GM18951 (cell line): ENCODE measurements at regions not wholly inside any gene's neighbourhood (a gene's known extent, or its start where the extent isn't known, plus 50 kb on each side); places are given as distances from the start of the nearest gene placed in this dataset.
"Not testable (repeated sequence)": the region's sequence is repeated elsewhere in the genome, so short reads cannot be mapped to it uniquely, and the experiment has no call there.

Source experiments
- POLR2A ChIP-seq: IDR thresholded peaks from 4 replicates; pipeline ENCODE4 v1.6.1; 2011; ENCODE audit warnings: mild to moderate bottlenecking; ENCODE audit not compliant: insufficient read length, insufficient read depth; ENCODE audit errors: extremely low read depth
- in situ Hi-C: fragments of 300-500 bp; cut with MboI; formaldehyde crosslinking; loops from one replicate; pipeline ENCODE4 v1.12.0; 2022; ENCODE audit warnings: low sequenced_read_pairs, mixed read lengths, inconsistent platforms; ENCODE audit not compliant: unreplicated experiment

GRCh38 chr5:152717393-152717792, 312.3 kb upstream of the NMUR2 start:
- TF ChIP-seq POLR2A: no peak
- in situ Hi-C loops: no loop called here

DNA sequence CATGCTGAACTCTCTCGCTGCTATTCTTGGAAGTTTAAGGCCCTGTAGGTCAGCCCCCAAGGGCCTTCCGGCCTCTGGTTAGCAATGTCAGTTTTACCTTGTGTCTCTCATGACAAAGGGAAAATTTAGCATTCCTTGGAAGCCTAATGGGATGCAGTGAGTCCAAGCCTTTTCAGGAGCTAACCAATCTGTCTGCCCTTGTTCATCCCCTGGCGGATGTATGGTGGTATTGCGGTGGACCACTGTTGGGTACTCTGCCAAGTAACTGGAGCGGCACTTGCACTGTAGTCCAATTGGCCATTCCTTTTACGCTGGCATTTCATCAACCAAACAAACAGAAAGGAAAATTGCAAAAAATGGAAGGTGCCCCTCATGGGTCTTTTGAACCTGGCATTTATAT, 318.4 kb upstream of the NMUR2 start:
- TF ChIP-seq POLR2A: no peak
- in situ Hi-C loops: no loop called here

- in situ Hi-C loops: no loop called here
These were observed 325.1 kb upstream of the NMUR2 start for GRCh38 chr5:152730176-152730575.

GRCh38 chr5:152736906-152737305, 331.8 kb upstream of the NMUR2 start:
- no peak for TF ChIP-seq POLR2A
- in situ Hi-C loops: no loop called here

More at GRCh38 chr5:152730176-152730575, 325.1 kb upstream of the NMUR2 start:
- TF ChIP-seq POLR2A: no peak

- in situ Hi-C loops: no loop called here
- TF ChIP-seq POLR2A: no peak
These were observed 334.8 kb upstream of the NMUR2 start for GRCh38 chr5:152739916-152740315.

DNA sequence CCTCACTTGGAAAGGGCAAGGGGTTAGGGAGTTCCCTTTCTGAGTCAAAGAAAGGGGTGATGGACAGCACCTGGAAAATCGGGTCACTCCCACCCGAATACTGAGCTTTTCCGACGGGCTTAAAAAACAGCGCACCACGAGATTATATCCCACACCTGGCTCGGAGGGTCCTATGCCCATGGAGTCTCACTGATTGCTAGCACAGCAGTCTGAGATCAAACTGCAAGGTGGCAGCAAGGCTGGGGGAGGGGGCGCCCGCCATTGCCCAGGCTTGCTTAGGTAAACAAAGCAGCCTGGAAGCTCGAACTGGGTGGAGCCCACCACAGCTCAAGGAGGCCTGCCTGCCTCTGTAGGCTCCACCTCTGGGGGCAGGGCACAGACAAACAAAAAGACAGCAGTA, 336.0 kb upstream of the NMUR2 start:
- in situ Hi-C loops: not testable (repeated sequence)

DNA sequence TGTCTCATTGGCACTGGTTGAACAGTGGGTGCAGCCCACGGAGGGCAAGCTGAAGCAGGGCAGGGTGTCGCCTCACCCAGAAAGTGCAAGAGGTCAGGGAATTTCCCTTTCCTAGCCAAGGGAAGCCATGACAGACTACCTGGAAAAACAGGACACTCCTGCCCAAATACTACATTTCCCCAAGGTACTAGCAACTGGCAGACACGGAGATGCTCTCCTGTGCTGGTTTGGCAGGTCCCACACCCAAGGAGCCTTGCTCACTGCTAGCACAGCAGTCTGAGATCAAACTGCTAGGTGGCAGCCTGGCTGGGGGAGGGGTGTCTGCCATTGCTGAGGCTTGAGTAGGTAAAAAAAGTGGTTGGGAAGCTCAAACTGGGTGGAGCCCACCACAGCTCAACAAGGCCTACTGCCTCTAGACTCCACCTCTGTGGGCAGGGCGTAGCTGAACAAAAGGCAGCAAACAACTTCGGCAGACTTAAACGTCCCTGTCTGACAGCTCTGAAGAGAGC, 382.7 kb upstream of the NMUR2 start:
- in situ Hi-C loops: not testable (repeated sequence)

GRCh38 chr5:152801886-152802285, 396.8 kb upstream of the NMUR2 start:
- in situ Hi-C loops: no loop called here
- TF ChIP-seq POLR2A: no peak

GRCh38 chr5:152804179-152804578, 399.1 kb upstream of the NMUR2 start:
- in situ Hi-C loops: no loop called here
- TF ChIP-seq POLR2A: no peak

DNA sequence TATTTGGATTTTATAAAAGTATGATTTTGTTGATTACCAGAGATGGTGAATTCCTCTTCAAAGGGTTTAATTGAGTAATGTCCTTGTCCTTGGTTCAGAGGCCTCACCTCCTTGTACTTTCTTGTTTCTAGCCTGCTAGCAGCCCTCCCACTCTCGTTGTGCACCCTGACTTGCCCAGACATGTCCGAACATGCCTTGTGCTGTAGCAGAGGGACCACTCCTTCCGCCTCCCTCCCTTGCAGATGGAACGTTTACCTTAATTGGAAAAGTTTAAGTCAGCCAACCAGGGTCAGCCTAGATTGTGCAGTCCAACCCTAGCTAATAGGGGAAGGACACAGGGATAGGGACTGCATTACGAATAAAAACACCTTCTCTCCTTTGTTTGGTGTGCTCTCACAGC, 406.9 kb upstream of the NMUR2 start:
- in situ Hi-C loops: no loop called here
- TF ChIP-seq POLR2A: no peak

DNA sequence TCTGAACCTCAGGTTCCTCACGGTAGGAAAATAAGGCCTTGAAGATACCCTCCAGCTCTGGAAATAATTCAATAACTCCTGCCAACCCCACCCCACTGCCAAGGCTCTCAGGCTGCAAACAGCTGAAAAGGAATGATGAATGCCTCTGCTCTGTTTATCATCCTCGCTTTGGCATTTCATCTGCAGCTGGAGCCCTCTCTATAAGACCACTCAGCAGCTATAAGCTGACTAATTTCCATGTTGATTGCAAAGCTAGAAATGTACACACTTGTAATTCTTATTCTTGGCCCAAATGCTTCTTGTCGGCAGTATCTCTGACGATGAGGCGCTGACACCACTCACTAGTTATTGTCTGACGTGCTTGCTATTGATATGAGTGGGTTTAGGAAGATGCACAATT, 408.4 kb upstream of the NMUR2 start:
- TF ChIP-seq POLR2A: no peak
- in situ Hi-C loops: no loop called here

- TF ChIP-seq POLR2A: no peak
- in situ Hi-C loops: no loop called here
These were observed 414.8 kb upstream of the NMUR2 start for GRCh38 chr5:152819891-152820290.

- in situ Hi-C loops: no loop called here
- no peak for TF ChIP-seq POLR2A
These were observed 419.2 kb upstream of the NMUR2 start for GRCh38 chr5:152824316-152824715.

DNA sequence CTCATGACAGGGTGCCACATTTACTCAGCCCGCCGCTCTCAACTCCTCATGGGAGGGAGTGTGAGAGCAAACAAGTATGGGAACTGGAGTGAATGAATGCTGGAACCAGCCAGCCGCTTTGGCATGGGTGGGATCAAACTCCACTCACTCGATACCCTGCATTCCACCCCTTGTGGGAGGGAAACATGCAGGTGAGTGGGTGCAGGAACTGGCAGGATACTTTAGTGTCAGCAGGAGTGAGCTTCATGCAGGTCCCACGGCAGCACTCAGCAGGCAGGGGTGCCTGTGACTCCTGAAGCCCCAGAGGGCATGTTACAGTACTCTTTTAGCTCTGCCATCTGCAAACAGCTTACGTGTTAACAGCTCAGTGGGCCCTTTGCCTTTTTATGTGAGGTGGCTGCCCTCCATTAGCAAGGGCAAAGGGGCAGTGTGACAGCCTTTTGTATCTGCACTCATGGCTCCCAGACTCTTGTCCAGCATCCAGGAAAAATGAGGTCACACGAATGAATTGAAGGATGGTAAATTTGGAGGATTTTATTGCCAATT, 433.2 kb upstream of the NMUR2 start:
- in situ Hi-C loops: no loop called here
- TF ChIP-seq POLR2A: no peak

GRCh38 chr5:152844713-152845112, 439.6 kb upstream of the NMUR2 start:
- in situ Hi-C loops: no loop called here
- no peak for TF ChIP-seq POLR2A
